Nephron (organoid): ENCODE measurements at regions not wholly inside any gene's neighbourhood (a gene's known extent, or its start where the extent isn't known, plus 50 kb on each side); places are given as distances from the start of the nearest gene placed in this dataset.

Experiments
- H3K27ac Mint-ChIP-seq, 3 experiments: 2 replicates each; pipeline ENCODE4 v1.8.0; 2020; ENCODE audit warnings: mixed read lengths in 3 of 3, mild to moderate bottlenecking in 2 of 3, moderate library complexity in 1 of 3
- H3K27me3 Mint-ChIP-seq: 2 replicates; pipeline ENCODE4 v1.8.0; 2021; ENCODE audit warnings: low read depth, mild to moderate bottlenecking, moderate library complexity, mixed read lengths
- H3K36me3 Mint-ChIP-seq: 2 replicates; pipeline ENCODE4 v1.8.0; 2020; ENCODE audit warnings: low read depth, mixed read lengths
- H3K4me1 Mint-ChIP-seq: 2 replicates; pipeline ENCODE4 v1.8.0; 2020; ENCODE audit warnings: mixed read lengths
- H3K4me3 Mint-ChIP-seq, 3 experiments: 2 replicates each; pipeline ENCODE4 v1.8.0; 2020; ENCODE audit warnings: mild to moderate bottlenecking in 3 of 3, mixed read lengths in 3 of 3, moderate library complexity in 2 of 3
- H3K9me3 Mint-ChIP-seq: 2 replicates; pipeline ENCODE4 v1.8.0; 2020; ENCODE audit warnings: mixed read lengths
- TF ChIP-seq, protein P1 (sequence below), 3 experiments: fragments of 200-600 bp; sonication (generic); IDR thresholded peaks; one replicate each; pipeline ENCODE4 v1.5.0; 2021; ENCODE audit warnings: antibody characterized with exemption in 3 of 3; ENCODE audit not compliant: unreplicated experiment in 3 of 3

DNA sequence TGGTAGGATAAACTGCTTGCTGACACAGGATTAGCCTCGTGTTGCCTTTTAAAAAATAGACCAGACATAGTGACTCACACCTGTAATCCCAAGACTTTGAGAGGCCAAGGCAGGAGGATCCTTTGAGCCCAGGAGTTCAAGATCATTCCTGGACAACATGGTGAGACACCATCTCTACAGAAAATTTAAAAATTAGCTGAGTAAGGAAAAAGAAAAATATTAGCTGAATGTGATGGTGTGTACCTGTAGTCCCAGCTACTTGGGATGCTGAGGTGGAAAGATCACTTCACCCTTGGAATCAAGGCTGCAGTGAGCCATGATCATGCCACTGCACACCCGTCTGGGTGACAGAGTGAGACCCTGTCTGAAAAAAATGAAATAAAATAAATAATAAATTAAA lies 82.0 kb downstream of the ETS2 start:
- H3K27me3 Mint-ChIP-seq = no peaks in the 10 kb centered on the region
- no peak overlapping the region for H3K4me3 Mint-ChIP-seq
- no peak overlapping the region for H3K27ac Mint-ChIP-seq
- peaks cover 11% of the 10 kb centered on the region for H3K36me3 Mint-ChIP-seq
- H3K9me3 Mint-ChIP-seq = peaks cover 59% of the 10 kb centered on the region
- H3K4me1 Mint-ChIP-seq = peaks cover 22% of the 10 kb centered on the region
- TF ChIP-seq, protein P1, sequence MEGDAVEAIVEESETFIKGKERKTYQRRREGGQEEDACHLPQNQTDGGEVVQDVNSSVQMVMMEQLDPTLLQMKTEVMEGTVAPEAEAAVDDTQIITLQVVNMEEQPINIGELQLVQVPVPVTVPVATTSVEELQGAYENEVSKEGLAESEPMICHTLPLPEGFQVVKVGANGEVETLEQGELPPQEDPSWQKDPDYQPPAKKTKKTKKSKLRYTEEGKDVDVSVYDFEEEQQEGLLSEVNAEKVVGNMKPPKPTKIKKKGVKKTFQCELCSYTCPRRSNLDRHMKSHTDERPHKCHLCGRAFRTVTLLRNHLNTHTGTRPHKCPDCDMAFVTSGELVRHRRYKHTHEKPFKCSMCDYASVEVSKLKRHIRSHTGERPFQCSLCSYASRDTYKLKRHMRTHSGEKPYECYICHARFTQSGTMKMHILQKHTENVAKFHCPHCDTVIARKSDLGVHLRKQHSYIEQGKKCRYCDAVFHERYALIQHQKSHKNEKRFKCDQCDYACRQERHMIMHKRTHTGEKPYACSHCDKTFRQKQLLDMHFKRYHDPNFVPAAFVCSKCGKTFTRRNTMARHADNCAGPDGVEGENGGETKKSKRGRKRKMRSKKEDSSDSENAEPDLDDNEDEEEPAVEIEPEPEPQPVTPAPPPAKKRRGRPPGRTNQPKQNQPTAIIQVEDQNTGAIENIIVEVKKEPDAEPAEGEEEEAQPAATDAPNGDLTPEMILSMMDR (IDR thresholded peaks at IDR 0.05; ENCODE audit: unreplicated experiment in 3 of 3) = no peak

DNA sequence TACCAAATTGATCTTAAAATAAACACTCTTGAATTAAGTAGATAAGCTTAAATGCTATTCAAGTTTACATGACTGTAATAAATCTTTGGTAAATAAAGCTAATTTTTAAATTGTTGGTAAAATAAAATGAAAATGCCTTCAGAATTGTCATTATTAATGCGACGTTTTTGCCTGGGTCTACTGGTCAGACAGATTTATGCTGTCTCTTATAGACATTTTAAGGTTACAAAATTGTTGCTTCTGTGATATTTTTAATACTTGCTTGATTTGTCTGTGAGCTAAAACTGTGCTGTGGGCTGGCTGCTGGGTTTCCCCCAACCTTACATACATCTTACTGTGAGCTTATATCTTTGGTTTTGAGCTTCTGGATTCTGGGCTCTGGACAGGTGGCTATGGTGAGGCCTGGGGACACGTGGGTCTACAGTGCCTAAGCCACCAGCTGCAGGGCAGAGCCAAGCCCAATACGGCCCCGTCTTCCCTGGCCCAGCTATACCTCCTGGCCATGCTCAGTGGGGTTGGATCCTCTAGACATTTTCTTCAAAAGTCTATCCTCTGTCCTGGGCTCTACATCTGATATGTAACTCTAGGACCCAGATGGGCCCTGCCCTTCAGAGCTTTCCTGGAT lies 81.4 kb downstream of the ETS2 start:
- peaks cover 60% of the 10 kb centered on the region for H3K9me3 Mint-ChIP-seq
- H3K27me3 Mint-ChIP-seq = no peaks in the 10 kb centered on the region
- no peak overlapping the region for H3K4me3 Mint-ChIP-seq
- peaks cover 11% of the 10 kb centered on the region for H3K36me3 Mint-ChIP-seq
- peaks cover 22% of the 10 kb centered on the region for H3K4me1 Mint-ChIP-seq
- H3K27ac Mint-ChIP-seq = no peak overlapping the region
- TF ChIP-seq, protein P1 (IDR thresholded peaks at IDR 0.05; ENCODE audit: unreplicated experiment in 3 of 3) = no peak

DNA sequence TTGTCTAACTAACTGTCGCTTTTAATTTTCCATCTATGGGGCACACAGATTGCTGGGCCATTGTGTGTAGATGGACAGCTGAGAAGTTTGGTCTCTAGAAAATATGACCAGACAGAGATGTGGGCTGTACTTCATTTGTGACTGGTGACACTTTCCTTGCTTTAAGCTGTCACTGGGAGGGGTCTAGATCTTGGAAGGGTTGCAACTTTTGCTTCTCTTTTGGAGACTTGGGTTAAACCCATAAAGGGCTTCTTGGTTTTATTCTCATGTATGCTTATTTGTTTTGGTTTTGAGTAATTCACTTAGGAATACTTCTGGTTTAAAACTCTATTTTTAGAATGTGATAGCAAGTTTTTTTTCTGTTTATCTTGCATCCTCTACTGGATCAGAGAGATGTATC lies 80.2 kb downstream of the ETS2 start:
- Mint-ChIP-seq H3K9me3 (peaks cover 70% of the 10 kb centered on the region), H3K27me3 (no peaks in the 10 kb centered on the region), H3K4me3 (no peak overlapping the region), H3K36me3 (peaks cover 11% of the 10 kb centered on the region), H3K27ac (no peak overlapping the region), H3K4me1 (peaks cover 22% of the 10 kb centered on the region)
- TF ChIP-seq, protein P1 (IDR thresholded peaks at IDR 0.05; ENCODE audit: unreplicated experiment in 3 of 3) = no peak

DNA sequence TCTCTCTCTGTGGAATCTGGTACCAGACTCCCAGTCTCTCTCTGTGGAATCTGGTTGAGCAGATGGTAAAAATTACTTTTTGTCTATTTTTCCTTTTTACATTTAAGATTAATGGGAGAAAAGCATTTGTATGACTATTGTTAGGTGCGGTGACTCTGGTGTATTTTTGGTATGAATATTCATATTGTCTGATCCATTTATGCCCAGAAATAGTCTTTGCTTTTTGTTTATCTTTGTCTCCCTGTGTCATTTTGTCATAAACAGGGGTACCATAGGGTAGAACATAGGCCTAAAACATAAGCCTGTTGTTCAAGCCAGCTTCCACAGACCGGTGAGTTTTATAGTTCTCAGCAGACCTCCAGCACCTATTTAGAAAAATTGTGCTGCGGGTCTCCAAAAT lies 78.7 kb downstream of the ETS2 start:
- H3K36me3 Mint-ChIP-seq = peaks cover 11% of the 10 kb centered on the region
- H3K9me3 Mint-ChIP-seq = peaks cover 71% of the 10 kb centered on the region
- no peak overlapping the region for H3K27ac Mint-ChIP-seq
- H3K27me3 Mint-ChIP-seq = no peaks in the 10 kb centered on the region
- H3K4me3 Mint-ChIP-seq = no peak overlapping the region
- TF ChIP-seq, protein P1 (IDR thresholded peaks at IDR 0.05; ENCODE audit: unreplicated experiment in 3 of 3) = no peak
- peaks cover 11% of the 10 kb centered on the region for H3K4me1 Mint-ChIP-seq

DNA sequence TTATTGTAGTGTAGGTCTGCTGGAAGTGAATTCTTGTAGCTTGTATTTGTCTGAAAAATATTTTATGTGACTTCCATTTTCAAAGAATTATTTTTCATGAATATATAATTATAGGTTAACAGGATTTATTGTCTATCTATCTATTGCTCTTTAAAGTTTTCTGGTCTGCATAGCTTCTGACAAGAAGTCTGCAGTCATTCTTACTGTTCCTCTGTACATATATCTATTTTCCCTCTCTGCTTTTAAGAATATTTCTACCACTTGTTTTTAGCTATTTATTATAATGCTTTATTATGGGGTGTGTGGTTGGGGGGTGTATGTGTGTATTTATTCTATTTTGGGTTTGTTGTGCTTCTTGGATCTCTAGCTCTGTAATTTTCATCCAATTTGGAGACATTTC lies 77.4 kb downstream of the ETS2 start:
- H3K4me1 Mint-ChIP-seq = no peaks in the 10 kb centered on the region
- H3K27me3 Mint-ChIP-seq = no peaks in the 10 kb centered on the region

DNA sequence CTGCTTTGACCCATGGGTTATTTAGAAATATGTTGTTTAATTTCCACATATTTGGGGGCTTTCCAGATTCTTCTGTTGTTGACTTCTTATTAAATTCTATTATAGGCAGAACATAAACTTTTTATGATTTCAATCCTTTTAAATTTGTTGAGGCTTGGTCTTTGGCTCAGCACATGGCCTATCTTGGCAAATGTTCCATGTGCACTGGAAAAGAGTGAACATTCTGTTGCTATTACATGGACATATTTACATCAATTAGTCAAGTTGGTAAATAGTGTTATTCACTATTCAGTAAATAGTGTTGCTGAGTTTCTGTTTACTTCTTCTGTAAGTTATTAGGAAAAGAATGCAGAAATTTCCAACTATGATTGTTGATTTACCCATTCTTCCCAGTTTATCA lies 75.4 kb downstream of the ETS2 start:
- TF ChIP-seq, protein P1 (IDR thresholded peaks at IDR 0.05; ENCODE audit: unreplicated experiment in 3 of 3) = no peak
- no peaks in the 10 kb centered on the region for H3K27me3 Mint-ChIP-seq
- no peak overlapping the region for H3K27ac Mint-ChIP-seq
- no peak overlapping the region for H3K4me3 Mint-ChIP-seq
- H3K36me3 Mint-ChIP-seq = no peaks in the 10 kb centered on the region
- no peaks in the 10 kb centered on the region for H3K4me1 Mint-ChIP-seq
- H3K9me3 Mint-ChIP-seq = peaks cover 58% of the 10 kb centered on the region

More for the DNA sequence above, 77.4 kb downstream of the ETS2 start:
- Mint-ChIP-seq H3K9me3 (peaks cover 70% of the 10 kb centered on the region), H3K4me3 (no peak overlapping the region), H3K36me3 (peaks cover 11% of the 10 kb centered on the region), H3K27ac (no peak overlapping the region)
- TF ChIP-seq, protein P1 (IDR thresholded peaks at IDR 0.05; ENCODE audit: unreplicated experiment in 3 of 3) = no peak
